ENCODE measurements at regions not wholly inside any gene's neighbourhood (a gene's known extent, or its start where the extent isn't known, plus 50 kb on each side); places are given as distances from the start of the nearest gene placed in this dataset.

- no peak for TF ChIP-seq YY1 (IDR thresholded peaks at IDR 0.05; ENCODE audit: insufficient read depth, insufficient read length)
- no peak for TF ChIP-seq SUZ12 (IDR thresholded peaks at IDR 0.05; ENCODE audit: extremely low read depth, insufficient read depth, insufficient read length)
Observed at GRCh38 chr21:22132358-22133071, 1134.3 kb downstream of the NCAM2 start.

Measured in NT2/D1 (cell line).